ENCODE measurements at regions not wholly inside any gene's neighbourhood (a gene's known extent, or its start where the extent isn't known, plus 50 kb on each side); places are given as distances from the start of the nearest gene placed in this dataset.

GRCh38 chr2:142827170-142827569 is 50.3 kb upstream of the KYNU start:
- H3K9me3 ChIP-seq (ENCODE audit: low read depth, low read length), result no peaks in the 10 kb centered on the region
- H3K4me1 ChIP-seq (ENCODE audit: insufficient read depth, low read length), result peaks cover 3% of the 10 kb centered on the region
- H3K4me2 ChIP-seq (ENCODE audit: insufficient read depth, low read length), result no peak overlapping the region
- no peak overlapping the region for H2AFZ ChIP-seq (ENCODE audit: low read length)
- H3K27me3 ChIP-seq (ENCODE audit: insufficient read depth, low read length), result no peaks in the 10 kb centered on the region
- no peaks in the 10 kb centered on the region for H4K20me1 ChIP-seq (ENCODE audit: insufficient read depth, low read length)
- no peaks in the 10 kb centered on the region for H3K36me3 ChIP-seq (ENCODE audit: insufficient read depth, low read length)
- no peak for TF ChIP-seq CTCF (IDR thresholded peaks at IDR 0.05; ENCODE audit: extremely low read depth, low read depth, low read length)
- DNase-seq (ENCODE audit: insufficient read length, low spot score, missing footprints), result no peak
- H3K27ac ChIP-seq (ENCODE audit: low read depth, low read length), result no peak overlapping the region
- H3K4me3 ChIP-seq (ENCODE audit: insufficient read depth, low read length), result no peak overlapping the region
- no peaks in the 10 kb centered on the region for H3K79me2 ChIP-seq (ENCODE audit: insufficient read depth, low read length)

DNA sequence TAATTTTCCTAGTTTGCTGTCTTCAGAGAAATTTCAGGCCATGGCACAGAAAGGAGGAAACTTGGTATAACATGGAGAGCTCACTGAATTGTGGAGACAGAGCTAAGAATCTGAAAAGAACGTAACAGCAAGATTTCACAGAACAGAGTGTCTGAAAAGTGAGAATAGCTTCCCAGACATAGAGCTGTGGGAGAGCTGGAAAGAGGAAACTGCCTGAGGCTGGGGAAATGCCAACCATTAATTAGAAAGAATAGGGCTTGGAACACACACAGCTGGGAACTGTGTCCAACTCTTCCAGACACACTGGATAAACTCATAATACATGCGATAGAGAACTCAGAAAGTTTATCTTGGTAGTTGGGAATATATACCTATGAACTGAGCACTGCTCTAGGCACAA is 51.6 kb upstream of the KYNU start:
- H2AFZ ChIP-seq (ENCODE audit: low read length), result peak overlapping the region; percentile 14
- no peaks in the 10 kb centered on the region for H3K36me3 ChIP-seq (ENCODE audit: insufficient read depth, low read length)
- no peak overlapping the region for H3K4me2 ChIP-seq (ENCODE audit: insufficient read depth, low read length)
- DNase-seq (ENCODE audit: insufficient read length, low spot score, missing footprints), result peak; percentile 15
- peaks cover 3% of the 10 kb centered on the region for H3K4me1 ChIP-seq (ENCODE audit: insufficient read depth, low read length)
- no peak for TF ChIP-seq CTCF (IDR thresholded peaks at IDR 0.05; ENCODE audit: extremely low read depth, low read depth, low read length)
- H4K20me1 ChIP-seq (ENCODE audit: insufficient read depth, low read length), result no peaks in the 10 kb centered on the region
- H3K4me3 ChIP-seq (ENCODE audit: insufficient read depth, low read length), result no peak overlapping the region
- no peaks in the 10 kb centered on the region for H3K79me2 ChIP-seq (ENCODE audit: insufficient read depth, low read length)
- no peaks in the 10 kb centered on the region for H3K9me3 ChIP-seq (ENCODE audit: low read depth, low read length)
- H3K27ac ChIP-seq (ENCODE audit: low read depth, low read length), result no peak overlapping the region
- no peaks in the 10 kb centered on the region for H3K27me3 ChIP-seq (ENCODE audit: insufficient read depth, low read length)

DNA sequence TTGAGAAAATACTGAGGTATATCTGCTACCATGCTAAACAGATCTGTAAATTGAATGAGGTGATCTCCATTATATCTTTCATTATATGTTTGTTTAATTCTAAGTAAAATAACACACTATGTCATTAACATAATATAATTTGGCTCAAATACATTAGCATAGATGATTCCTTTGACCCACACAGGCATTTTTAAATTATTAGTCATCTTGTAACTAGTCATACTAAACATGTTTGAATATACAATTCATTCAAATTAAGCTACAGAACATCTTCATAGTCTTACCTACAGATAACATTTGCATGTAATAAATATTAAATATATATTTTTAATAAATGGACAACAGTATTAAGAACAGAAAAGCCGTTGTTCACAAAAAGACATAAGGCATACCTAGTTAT is 52.7 kb upstream of the KYNU start:
- H3K79me2 ChIP-seq (ENCODE audit: insufficient read depth, low read length), result no peaks in the 10 kb centered on the region
- H3K27ac ChIP-seq (ENCODE audit: low read depth, low read length), result no peak overlapping the region
- peaks cover 3% of the 10 kb centered on the region for H3K4me1 ChIP-seq (ENCODE audit: insufficient read depth, low read length)
- H3K36me3 ChIP-seq (ENCODE audit: insufficient read depth, low read length), result no peaks in the 10 kb centered on the region
- no peaks in the 10 kb centered on the region for H3K27me3 ChIP-seq (ENCODE audit: insufficient read depth, low read length)
- no peak overlapping the region for H3K4me3 ChIP-seq (ENCODE audit: insufficient read depth, low read length)
- H3K9me3 ChIP-seq (ENCODE audit: low read depth, low read length), result no peaks in the 10 kb centered on the region
- peak; percentile 4 for DNase-seq (ENCODE audit: insufficient read length, low spot score, missing footprints)
- TF ChIP-seq CTCF (IDR thresholded peaks at IDR 0.05; ENCODE audit: extremely low read depth, low read depth, low read length), result no peak
- no peak overlapping the region for H3K4me2 ChIP-seq (ENCODE audit: insufficient read depth, low read length)
- H4K20me1 ChIP-seq (ENCODE audit: insufficient read depth, low read length), result no peaks in the 10 kb centered on the region
- no peak overlapping the region for H2AFZ ChIP-seq (ENCODE audit: low read length)

GRCh38 chr2:142822190-142822589 is 55.3 kb upstream of the KYNU start:
- Histone ChIP-seq H3K9me3 (ENCODE audit: low read depth, low read length) (no peaks in the 10 kb centered on the region), H4K20me1 (ENCODE audit: insufficient read depth, low read length) (no peaks in the 10 kb centered on the region), H3K4me1 (ENCODE audit: insufficient read depth, low read length) (peaks cover 3% of the 10 kb centered on the region), H3K4me3 (ENCODE audit: insufficient read depth, low read length) (no peak overlapping the region), H3K79me2 (ENCODE audit: insufficient read depth, low read length) (no peaks in the 10 kb centered on the region), H2AFZ (ENCODE audit: low read length) (no peak overlapping the region), H3K36me3 (ENCODE audit: insufficient read depth, low read length) (no peaks in the 10 kb centered on the region), H3K27me3 (ENCODE audit: insufficient read depth, low read length) (no peaks in the 10 kb centered on the region), H3K27ac (ENCODE audit: low read depth, low read length) (no peak overlapping the region), H3K4me2 (ENCODE audit: insufficient read depth, low read length) (no peak overlapping the region)
- no peak for DNase-seq (ENCODE audit: insufficient read length, low spot score, missing footprints)
- TF ChIP-seq CTCF (IDR thresholded peaks at IDR 0.05; ENCODE audit: extremely low read depth, low read depth, low read length), result no peak

All from osteoblast (primary cell).